Osteoblast (primary cell): ENCODE measurements at regions not wholly inside any gene's neighbourhood (a gene's known extent, or its start where the extent isn't known, plus 50 kb on each side); places are given as distances from the start of the nearest gene placed in this dataset.

Experiments
- DNase-seq: peaks from one replicate; pipeline ENCODE4 v3.0.0; 2011; ENCODE audit warnings: low spot score, mixed read lengths; ENCODE audit not compliant: insufficient read length; ENCODE audit errors: missing footprints
- H2AFZ ChIP-seq: 2 replicates; pipeline ENCODE4 v1.6.0; 2011; ENCODE audit warnings: mild to moderate bottlenecking, low read length
- H3K27ac ChIP-seq: 2 replicates; pipeline ENCODE4 v1.5.1; 2011; ENCODE audit warnings: mild to moderate bottlenecking, low read depth, low read length, moderate library complexity
- H3K27me3 ChIP-seq: 2 replicates; pipeline ENCODE4 v1.6.0; 2012; ENCODE audit warnings: mild to moderate bottlenecking, control low read depth, inconsistent platforms, low read length, moderate library complexity; ENCODE audit not compliant: insufficient read depth
- H3K36me3 ChIP-seq: 2 replicates; pipeline ENCODE4 v1.5.1; 2011; ENCODE audit warnings: mild to moderate bottlenecking, low read length, control low read depth, moderate library complexity; ENCODE audit not compliant: insufficient read depth
- H3K4me1 ChIP-seq: 2 replicates; pipeline ENCODE4 v1.5.1; 2011; ENCODE audit warnings: mild to moderate bottlenecking, low read length, control low read depth, moderate library complexity; ENCODE audit not compliant: insufficient read depth
- H3K4me2 ChIP-seq: 2 replicates; pipeline ENCODE4 v1.6.0; 2011; ENCODE audit warnings: mild to moderate bottlenecking, low read length; ENCODE audit not compliant: insufficient read depth
- H3K4me3 ChIP-seq: fragments of 200-600 bp; sonication (generic); 3 replicates; pipeline ENCODE4 v1.5.1; 2012; ENCODE audit warnings: mild to moderate bottlenecking, low read length, inconsistent platforms; ENCODE audit not compliant: insufficient read depth
- H3K79me2 ChIP-seq: 2 replicates; pipeline ENCODE4 v1.6.0; 2012; ENCODE audit warnings: mild to moderate bottlenecking, low read length, control low read depth, inconsistent platforms; ENCODE audit not compliant: insufficient read depth
- H3K9me3 ChIP-seq: 2 replicates; pipeline ENCODE4 v1.5.1; 2011; ENCODE audit warnings: low read depth, low read length, control low read depth
- H4K20me1 ChIP-seq: 2 replicates; pipeline ENCODE4 v1.6.0; 2012; ENCODE audit warnings: mild to moderate bottlenecking, low read length, control low read depth; ENCODE audit not compliant: insufficient read depth
- CTCF ChIP-seq: IDR thresholded peaks from 2 replicates; pipeline ENCODE4 v1.5.1; 2011; ENCODE audit warnings: mild to moderate bottlenecking, low read depth, low read length, moderate library complexity; ENCODE audit errors: extremely low read depth

- no peaks in the 10 kb centered on the region for H3K36me3 ChIP-seq
- H3K9me3 ChIP-seq: peaks cover 3% of the 10 kb centered on the region
- DNase-seq: no peak
- H4K20me1 ChIP-seq: no peaks in the 10 kb centered on the region
- H3K79me2 ChIP-seq: no peaks in the 10 kb centered on the region
- H3K4me3 ChIP-seq: no peak overlapping the region
- H3K4me1 ChIP-seq: no peaks in the 10 kb centered on the region
- H2AFZ ChIP-seq: no peak overlapping the region
- no peaks in the 10 kb centered on the region for H3K27me3 ChIP-seq
- TF ChIP-seq CTCF: no peak
- H3K27ac ChIP-seq: no peak overlapping the region
- no peak overlapping the region for H3K4me2 ChIP-seq
Measured at GRCh38 chr7:51689547-51689946, 372.9 kb upstream of the COBL start.

GRCh38 chr7:51685794-51686193 is 369.2 kb upstream of the COBL start:
- no peaks in the 10 kb centered on the region for H3K4me1 ChIP-seq
- H3K27me3 ChIP-seq: no peaks in the 10 kb centered on the region
- H3K27ac ChIP-seq: no peak overlapping the region
- H4K20me1 ChIP-seq: no peaks in the 10 kb centered on the region
- peaks cover 7% of the 10 kb centered on the region for H3K9me3 ChIP-seq
- H3K36me3 ChIP-seq: no peaks in the 10 kb centered on the region
- no peak overlapping the region for H2AFZ ChIP-seq
- no peak for DNase-seq
- H3K4me2 ChIP-seq: no peak overlapping the region
- no peak for TF ChIP-seq CTCF
- H3K79me2 ChIP-seq: no peaks in the 10 kb centered on the region
- H3K4me3 ChIP-seq: no peak overlapping the region

GRCh38 chr7:51680594-51681399 is 364.2 kb upstream of the COBL start:
- Histone ChIP-seq H3K27me3 (no peaks in the 10 kb centered on the region), H3K79me2 (no peaks in the 10 kb centered on the region), H2AFZ (no peak overlapping the region), H4K20me1 (no peaks in the 10 kb centered on the region), H3K36me3 (no peaks in the 10 kb centered on the region), H3K4me3 (no peak overlapping the region), H3K27ac (no peak overlapping the region), H3K4me2 (no peak overlapping the region), H3K4me1 (no peaks in the 10 kb centered on the region), H3K9me3 (peaks cover 4% of the 10 kb centered on the region)
- DNase-seq: no peak
- no peak for TF ChIP-seq CTCF

GRCh38 chr7:51679358-51679757 is 362.7 kb upstream of the COBL start:
- Histone ChIP-seq H3K4me1 (no peaks in the 10 kb centered on the region), H3K4me3 (no peak overlapping the region), H3K79me2 (no peaks in the 10 kb centered on the region), H3K27ac (no peak overlapping the region), H3K4me2 (no peak overlapping the region), H3K27me3 (no peaks in the 10 kb centered on the region), H3K36me3 (no peaks in the 10 kb centered on the region), H3K9me3 (peaks cover 4% of the 10 kb centered on the region), H2AFZ (no peak overlapping the region), H4K20me1 (no peaks in the 10 kb centered on the region)
- no peak for DNase-seq
- TF ChIP-seq CTCF: no peak
